Prostate gland (tissue), 2 donors: ENCODE measurements at regions not wholly inside any gene's neighbourhood (a gene's known extent, or its start where the extent isn't known, plus 50 kb on each side); places are given as distances from the start of the nearest gene placed in this dataset.

Experiments used
- DNase-seq: peaks from one replicate; pipeline ENCODE4 v3.0.0-alpha.2; 2019; ENCODE audit warnings: low spot score
- H3K27ac ChIP-seq, 2 donors: fragments of 200-600 bp; sonication (generic); 2 replicates each; pipeline ENCODE4 v1.5.1; 2017 to 2019
- H3K27me3 ChIP-seq: fragments of 200-600 bp; sonication (generic); replicated peaks from 2 replicates; pipeline ENCODE4 v1.5.1; 2019; ENCODE audit not compliant: insufficient read depth
- H3K36me3 ChIP-seq, 2 donors: fragments of 200-600 bp; sonication (generic); 1 replicate in 1 of 2; 2 replicates in 1 of 2; pipeline versions ENCODE4 v1.5.1 to v1.8.1; 2017 to 2019
- H3K4me1 ChIP-seq: fragments of 200-600 bp; sonication (generic); replicated peaks from 2 replicates; pipeline ENCODE4 v1.5.1; 2019
- H3K4me3 ChIP-seq, 2 donors: fragments of 200-600 bp; sonication (generic); 2 replicates each; pipeline ENCODE4 v1.5.1; 2017 to 2019
- H3K9me3 ChIP-seq: fragments of 200-600 bp; sonication (generic); 2 replicates; pipeline ENCODE4 v1.5.1; 2017
- POLR2A ChIP-seq: fragments of 450-650 bp; IDR thresholded peaks from one replicate; pipeline ENCODE4 v1.6.1; 2016; ENCODE audit warnings: antibody characterized with exemption, mild to moderate bottlenecking
- POLR2AphosphoS5 ChIP-seq: sonication (generic); formaldehyde crosslinking; IDR thresholded peaks from one replicate; pipeline ENCODE4 v1.6.1; 2017; ENCODE audit warnings: antibody characterized with exemption
- WGBS: methylation state at CpG from one replicate; pipeline ENCODE4 v1.1.5; 2018; 5-methylcytosine and 5-hydroxymethylcytosine counted together
- intact Hi-C: fragments of 100-400 bp; cut with DNase I; formaldehyde crosslinking; loops from one replicate; pipeline ENCODE4 v1.14.2; 2022
- TF ChIP-seq, protein P1 (sequence below), 4 experiments: fragments of 200-600 bp in 2 of 4; fragments of 450-650 bp in 2 of 4; sonication (generic) in 2 of 4; IDR thresholded peaks; 1 replicate in 3 of 4; 2 replicates in 1 of 4; pipeline ENCODE4 v1.5.1; 2016 to 2019; ENCODE audit warnings: antibody characterized with exemption in 4 of 4, mild to moderate bottlenecking in 2 of 4, moderate library complexity in 2 of 4

DNA sequence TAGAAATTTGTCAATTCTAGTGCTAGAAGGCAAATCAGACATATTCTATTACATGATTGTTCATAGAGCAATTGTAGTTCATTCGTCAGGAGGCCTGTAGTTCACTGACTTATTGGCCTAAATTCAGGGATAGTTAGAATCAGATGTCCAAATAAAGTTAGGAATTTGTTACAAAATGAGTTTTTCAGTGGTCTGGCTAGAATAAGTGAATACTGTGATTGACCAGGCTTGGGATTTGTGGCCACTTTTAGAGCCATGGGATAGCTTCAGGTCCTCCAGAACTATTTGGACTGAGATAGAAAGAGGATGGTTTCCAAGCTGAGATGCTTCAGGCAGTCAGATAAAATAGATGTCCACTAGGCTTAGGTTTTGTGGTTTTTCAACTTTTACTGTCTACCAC, 199.1 kb upstream of the MPDZ start:
- TF ChIP-seq POLR2AphosphoS5: no peak
- TF ChIP-seq POLR2A: no peak
- TF ChIP-seq, protein P1, sequence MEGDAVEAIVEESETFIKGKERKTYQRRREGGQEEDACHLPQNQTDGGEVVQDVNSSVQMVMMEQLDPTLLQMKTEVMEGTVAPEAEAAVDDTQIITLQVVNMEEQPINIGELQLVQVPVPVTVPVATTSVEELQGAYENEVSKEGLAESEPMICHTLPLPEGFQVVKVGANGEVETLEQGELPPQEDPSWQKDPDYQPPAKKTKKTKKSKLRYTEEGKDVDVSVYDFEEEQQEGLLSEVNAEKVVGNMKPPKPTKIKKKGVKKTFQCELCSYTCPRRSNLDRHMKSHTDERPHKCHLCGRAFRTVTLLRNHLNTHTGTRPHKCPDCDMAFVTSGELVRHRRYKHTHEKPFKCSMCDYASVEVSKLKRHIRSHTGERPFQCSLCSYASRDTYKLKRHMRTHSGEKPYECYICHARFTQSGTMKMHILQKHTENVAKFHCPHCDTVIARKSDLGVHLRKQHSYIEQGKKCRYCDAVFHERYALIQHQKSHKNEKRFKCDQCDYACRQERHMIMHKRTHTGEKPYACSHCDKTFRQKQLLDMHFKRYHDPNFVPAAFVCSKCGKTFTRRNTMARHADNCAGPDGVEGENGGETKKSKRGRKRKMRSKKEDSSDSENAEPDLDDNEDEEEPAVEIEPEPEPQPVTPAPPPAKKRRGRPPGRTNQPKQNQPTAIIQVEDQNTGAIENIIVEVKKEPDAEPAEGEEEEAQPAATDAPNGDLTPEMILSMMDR (IDR thresholded peaks at IDR 0.05): no peak
- intact Hi-C loops: no loop called here
- WGBS: 70% methylated on average over 1 of the region's 1 CpG
- DNase-seq: no peak
- no peaks in the 10 kb centered on the region for H3K9me3 ChIP-seq
- H3K4me3 ChIP-seq: no peak overlapping the region
- no peak overlapping the region for H3K27ac ChIP-seq
- no peaks in the 10 kb centered on the region for H3K36me3 ChIP-seq
- no peaks in the 10 kb centered on the region for H3K4me1 ChIP-seq
- no peaks in the 10 kb centered on the region for H3K27me3 ChIP-seq

DNA sequence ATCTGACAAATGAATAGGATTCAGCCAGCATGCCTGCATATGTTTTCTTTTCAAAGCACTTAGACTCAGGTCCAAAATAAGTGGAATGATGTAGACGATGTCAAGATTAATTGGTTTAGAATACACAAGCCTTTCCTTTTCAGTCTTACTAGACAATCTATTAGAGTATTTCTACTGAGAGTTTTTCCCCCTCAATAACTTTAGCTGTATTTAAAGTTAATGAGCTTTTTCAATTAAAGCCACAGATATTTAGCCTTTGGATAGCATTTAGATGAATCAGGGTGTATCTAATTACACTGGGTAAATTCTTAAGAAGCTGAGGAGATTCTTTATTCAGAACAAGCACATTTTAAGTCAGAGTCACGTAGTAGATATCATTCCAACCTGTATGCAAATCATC, 198.7 kb upstream of the MPDZ start:
- Histone ChIP-seq H3K9me3 (no peaks in the 10 kb centered on the region), H3K36me3 (no peaks in the 10 kb centered on the region), H3K4me1 (no peaks in the 10 kb centered on the region), H3K27ac (no peak overlapping the region), H3K4me3 (no peak overlapping the region), H3K27me3 (no peaks in the 10 kb centered on the region)
- no peak for DNase-seq
- TF ChIP-seq, protein P1 (IDR thresholded peaks at IDR 0.05): no peak
- TF ChIP-seq POLR2AphosphoS5 (no peak), POLR2A (no peak)
- 51% methylated on average over 2 of the region's 2 CpGs for WGBS
- intact Hi-C loops: no loop called here

DNA sequence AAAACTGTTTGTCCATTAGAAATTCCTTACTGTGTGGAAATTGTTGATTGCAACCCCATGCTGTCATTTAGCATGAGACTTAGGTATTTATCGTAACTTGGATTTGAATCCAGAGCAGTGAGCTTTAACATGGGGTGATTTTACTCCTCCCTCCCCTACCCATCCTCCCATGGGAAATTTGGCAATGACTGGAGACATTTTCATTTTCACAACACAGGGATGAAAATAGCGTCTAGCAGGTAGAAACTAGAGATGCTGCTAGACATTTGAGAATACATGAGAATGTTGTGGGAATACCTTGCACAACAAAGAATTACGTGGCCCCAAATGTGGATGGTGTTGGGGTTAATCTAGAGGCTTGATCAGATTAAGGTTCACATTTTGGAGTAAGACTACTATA, 191.3 kb upstream of the MPDZ start:
- Histone ChIP-seq H3K9me3 (no peaks in the 10 kb centered on the region), H3K36me3 (no peaks in the 10 kb centered on the region), H3K27me3 (no peaks in the 10 kb centered on the region), H3K27ac (no peak overlapping the region), H3K4me1 (no peaks in the 10 kb centered on the region), H3K4me3 (no peak overlapping the region)
- intact Hi-C loops: no loop called here
- WGBS: 88% methylated on average over 3 of the region's 3 CpGs
- DNase-seq: no peak
- TF ChIP-seq POLR2AphosphoS5: no peak
- TF ChIP-seq, protein P1 (IDR thresholded peaks at IDR 0.05): no peak
- TF ChIP-seq POLR2A: no peak

DNA sequence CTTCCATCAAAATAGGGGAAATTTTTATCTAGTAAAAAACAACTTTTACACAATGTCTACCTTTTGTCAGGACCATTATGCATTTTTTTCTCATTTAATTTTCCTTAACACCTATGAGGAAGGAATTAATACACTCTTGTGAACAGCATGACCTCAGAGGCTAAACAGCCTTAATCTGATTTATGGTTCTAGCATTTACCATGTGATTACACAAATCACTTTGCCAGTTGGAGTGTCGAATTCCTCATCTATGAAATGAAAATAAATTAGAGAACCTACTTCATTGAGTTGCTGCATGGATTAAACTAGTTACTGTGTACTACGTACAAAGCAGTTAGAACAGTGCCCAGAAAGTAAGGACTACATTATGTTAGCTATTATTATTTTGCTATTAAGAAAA, 187.7 kb upstream of the MPDZ start:
- TF ChIP-seq, protein P1 (IDR thresholded peaks at IDR 0.05): no peak
- TF ChIP-seq POLR2AphosphoS5: no peak
- TF ChIP-seq POLR2A: no peak
- no peaks in the 10 kb centered on the region for H3K36me3 ChIP-seq
- H3K27me3 ChIP-seq: no peaks in the 10 kb centered on the region
- DNase-seq: no peak
- H3K9me3 ChIP-seq: no peaks in the 10 kb centered on the region
- no peak overlapping the region for H3K4me3 ChIP-seq
- no peak overlapping the region for H3K27ac ChIP-seq
- no peaks in the 10 kb centered on the region for H3K4me1 ChIP-seq
- intact Hi-C loops: no loop called here
- WGBS: 91% methylated on average over 2 of the region's 2 CpGs

DNA sequence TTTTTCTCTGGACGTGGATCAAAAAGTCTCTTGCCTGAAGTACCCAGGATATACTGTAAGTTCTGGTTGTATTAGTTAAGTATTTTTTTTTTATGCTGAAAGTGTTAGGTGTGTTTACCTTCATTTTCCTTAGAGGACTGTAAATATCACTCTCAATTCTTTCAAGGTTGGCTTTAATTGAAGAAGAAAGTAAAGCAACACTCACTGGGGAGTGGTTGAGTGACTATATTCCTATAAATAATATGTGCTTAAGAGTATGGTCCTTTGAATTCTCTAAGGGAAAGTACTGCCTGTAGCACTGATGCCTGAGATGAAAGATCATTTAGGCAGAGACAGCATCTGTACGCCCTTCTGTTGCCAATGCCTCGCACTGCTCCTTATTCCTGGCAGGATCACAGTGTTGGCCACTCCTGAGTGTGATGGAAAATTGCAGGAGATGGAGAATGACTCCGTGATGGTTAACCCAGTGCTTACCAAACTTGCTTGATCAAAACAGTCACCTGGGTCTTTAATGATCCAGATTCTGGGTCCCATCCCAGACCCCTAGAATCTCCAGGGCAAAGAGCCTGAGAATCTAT, 182.0 kb upstream of the MPDZ start:
- DNase-seq: no peak
- Histone ChIP-seq H3K27ac (no peak overlapping the region), H3K4me1 (no peaks in the 10 kb centered on the region), H3K9me3 (no peaks in the 10 kb centered on the region), H3K27me3 (no peaks in the 10 kb centered on the region), H3K36me3 (no peaks in the 10 kb centered on the region), H3K4me3 (no peak overlapping the region)
- TF ChIP-seq POLR2A (no peak), POLR2AphosphoS5 (no peak)
- TF ChIP-seq, protein P1 (IDR thresholded peaks at IDR 0.05): no peak
- intact Hi-C loops: no loop called here
- WGBS: 71% methylated on average over 4 of the region's 4 CpGs
